ENCODE measurements at regions not wholly inside any gene's neighbourhood (a gene's known extent, or its start where the extent isn't known, plus 50 kb on each side); places are given as distances from the start of the nearest gene placed in this dataset. TPM values are rescaled to one million over a fixed set of nuclear protein-coding genes. Genes with fewer than 3 reads are reported as not detected.

Small RNA genes in the stretch of these regions (small RNA-seq; reads per million reads assigned to genes)
- not detected for gene RF00026 (ENCODE audit: low replicate concordance)
- gene RNU6-578P (ENCODE audit: low replicate concordance): not detected
